Hepatic stellate cell (primary cell): ENCODE measurements at regions not wholly inside any gene's neighbourhood (a gene's known extent, or its start where the extent isn't known, plus 50 kb on each side); places are given as distances from the start of the nearest gene placed in this dataset.
"Not testable (repeated sequence)": the region's sequence is repeated elsewhere in the genome, so short reads cannot be mapped to it uniquely, and the experiment has no call there.

Source experiments
- DNase-seq: peaks from one replicate; pipeline ENCODE4 v3.0.0; 2011; ENCODE audit warnings: low spot score

GRCh38 chr13:53101883-53102282, 73.3 kb downstream of the OLFM4 start:
- DNase-seq = no peak

- no peak for DNase-seq
These were observed 75.5 kb downstream of the OLFM4 start for GRCh38 chr13:53104136-53104535.

GRCh38 chr13:53105477-53105876, 76.9 kb downstream of the OLFM4 start:
- DNase-seq = no peak

- DNase-seq = no peak
These were observed 77.3 kb downstream of the OLFM4 start for GRCh38 chr13:53105890-53106289.

- no peak for DNase-seq
These were observed 81.6 kb downstream of the OLFM4 start for GRCh38 chr13:53110181-53110580.

GRCh38 chr13:53110614-53111013, 82.0 kb downstream of the OLFM4 start:
- DNase-seq = no peak

GRCh38 chr13:53112522-53112921, 83.9 kb downstream of the OLFM4 start:
- DNase-seq = no peak

- not testable (repeated sequence) for DNase-seq
These were observed 88.4 kb downstream of the OLFM4 start for GRCh38 chr13:53117048-53117447.

- DNase-seq = no peak
These were observed 92.6 kb downstream of the OLFM4 start for GRCh38 chr13:53121131-53121773.

- no peak for DNase-seq
These were observed 93.3 kb downstream of the OLFM4 start for GRCh38 chr13:53121919-53122318.

- DNase-seq = no peak
These were observed 94.9 kb downstream of the OLFM4 start for GRCh38 chr13:53123536-53123935.

GRCh38 chr13:53124623-53125022, 96.0 kb downstream of the OLFM4 start:
- DNase-seq = no peak

- DNase-seq = no peak
These were observed 98.2 kb downstream of the OLFM4 start for GRCh38 chr13:53126841-53127245.

- DNase-seq = no peak
These were observed 98.8 kb downstream of the OLFM4 start for GRCh38 chr13:53127373-53127772.

- no peak for DNase-seq
These were observed 101.3 kb downstream of the OLFM4 start for GRCh38 chr13:53129864-53130393.

- no peak for DNase-seq
These were observed 102.7 kb downstream of the OLFM4 start for GRCh38 chr13:53131361-53131760.

- no peak for DNase-seq
These were observed 106.7 kb downstream of the OLFM4 start for GRCh38 chr13:53135301-53135700.

- no peak for DNase-seq
These were observed 108.1 kb downstream of the OLFM4 start for GRCh38 chr13:53136554-53137215.

GRCh38 chr13:53137779-53138178, 109.2 kb downstream of the OLFM4 start:
- peak; percentile 26 for DNase-seq

- DNase-seq = no peak
These were observed 109.9 kb downstream of the OLFM4 start for GRCh38 chr13:53138376-53139036.

- DNase-seq = no peak
These were observed 112.7 kb downstream of the OLFM4 start for GRCh38 chr13:53141336-53141735.

- DNase-seq = no peak
These were observed 113.7 kb downstream of the OLFM4 start for GRCh38 chr13:53142306-53142705.

- no peak for DNase-seq
These were observed 115.2 kb downstream of the OLFM4 start for GRCh38 chr13:53143757-53144339.
